K562 (cell line): ENCODE measurements at regions not wholly inside any gene's neighbourhood (a gene's known extent, or its start where the extent isn't known, plus 50 kb on each side); places are given as distances from the start of the nearest gene placed in this dataset.

Experiments used
- ATAC-seq: fragments of 200-7000 bp; cut with Tn5 transposase; 3 replicates; pipeline ENCODE4 v1.9.1; 2020; ENCODE audit warnings: moderate library complexity
- BruUV-seq: library from RNA; stranded (reverse); fragments of 400-500 nt; replicated peaks from 2 replicates; lab custom pipeline; 2021; lab: Mats Ljungman, UMichigan
- CTCF ChIA-PET: fragments of 300-600 bp; formaldehyde crosslinking; extraction: SDS; loops from one replicate; lab custom pipeline; 2021; ENCODE audit warnings: low intra/inter-chr PET ratio; lab: Yijun Ruan, JAX
- POLR2A ChIA-PET: fragments of 300-600, 350-650 bp; sonication (Branson Sonifier 250); formaldehyde crosslinking; extraction: SDS; loops from one replicate; lab custom pipeline; 2021; ENCODE audit warnings: antibody characterized with exemption, inconsistent platforms; lab: Yijun Ruan, JAX
- DNase-seq, 4 experiments: peaks; one replicate each; pipeline versions ENCODE4 v3.0.0 to v3.0.0-alpha.2; 2011 to 2018; ENCODE audit warnings: low spot score in 3 of 4, mixed read lengths in 3 of 4; ENCODE audit errors: extremely low read depth in 1 of 4
- FAIRE-seq: peaks from 2 replicates; lab custom pipeline; 2011; peaks lifted over from hg19 to GRCh38; lab: Jason Lieb, UNC
- H2AFZ ChIP-seq: 2 replicates; pipeline ENCODE4 v1.6.0; 2011; ENCODE audit warnings: low read depth, low read length, control low read depth, inconsistent platforms
- H3K27ac ChIP-seq: fragments of 200-600 bp; 3 replicates; pipeline ENCODE4 v1.8.0; 2011; ENCODE audit warnings: low read depth, mild to moderate bottlenecking, control low read depth, inconsistent platforms, low read length, moderate library complexity, mixed read lengths; ENCODE audit errors: extremely low read depth
- H3K27me3 ChIP-seq, 2 experiments: fragments of 300-600 bp in 1 of 2; 2 replicates in 1 of 2; 3 replicates in 1 of 2; pipeline versions ENCODE4 v1.6.0 to v1.8.0; 2011; ENCODE audit warnings: inconsistent platforms in 2 of 2, low read length in 2 of 2, mild to moderate bottlenecking in 1 of 2, mixed read lengths in 1 of 2, moderate library complexity in 1 of 2; ENCODE audit not compliant: control insufficient read depth in 2 of 2, insufficient read depth in 2 of 2
- H3K36me3 ChIP-seq: fragments of 300-600 bp; 3 replicates; pipeline ENCODE4 v1.8.0; 2011; ENCODE audit warnings: mild to moderate bottlenecking, low read length, inconsistent platforms; ENCODE audit not compliant: control insufficient read depth, insufficient read depth
- H3K4me1 ChIP-seq, 2 experiments: fragments of 200-600 bp in 1 of 2; replicated peaks in 1 of 2; 2 replicates in 1 of 2; 3 replicates in 1 of 2; pipeline versions ENCODE4 v1.5.1 to v1.8.0; 2011; ENCODE audit warnings: inconsistent platforms in 2 of 2, low read length in 2 of 2, mild to moderate bottlenecking in 1 of 2, mixed read lengths in 1 of 2, moderate library complexity in 1 of 2; ENCODE audit not compliant: control insufficient read depth in 2 of 2, insufficient read depth in 2 of 2
- H3K4me2 ChIP-seq: 2 replicates; pipeline ENCODE4 v1.6.1; 2011; ENCODE audit warnings: low read length, control low read depth, inconsistent platforms, mixed read lengths; ENCODE audit not compliant: insufficient read depth
- H3K4me3 ChIP-seq: fragments of 200-600 bp; sonication (generic), shearing (Covaris generic); 2 replicates; pipeline ENCODE4 v1.5.1; 2016; ENCODE audit warnings: control low read depth, inconsistent platforms
- H3K79me2 ChIP-seq: fragments of 200-600 bp; 3 replicates; pipeline ENCODE4 v1.8.0; 2011; ENCODE audit warnings: low read length, inconsistent platforms; ENCODE audit not compliant: control insufficient read depth, insufficient read depth
- H3K9ac ChIP-seq, 2 experiments: 2 replicates each; pipeline versions ENCODE4 v1.6.0 to v1.6.1; 2011; ENCODE audit warnings: low read depth in 2 of 2, low read length in 2 of 2, control low read depth in 1 of 2, inconsistent platforms in 1 of 2, mild to moderate bottlenecking in 1 of 2, mixed read lengths in 1 of 2; ENCODE audit not compliant: insufficient read depth in 1 of 2
- H3K9me1 ChIP-seq: one replicate; pipeline ENCODE4 v1.6.0; 2011; ENCODE audit warnings: inconsistent platforms, mild to moderate bottlenecking, low read length, moderate library complexity; ENCODE audit not compliant: control insufficient read depth, insufficient read depth
- H3K9me3 ChIP-seq: replicated peaks from 2 replicates; pipeline ENCODE4 v1.5.1; 2011; ENCODE audit warnings: low read depth, low read length, inconsistent platforms; ENCODE audit not compliant: control insufficient read depth, insufficient read depth
- H4K20me1 ChIP-seq: replicated peaks from 2 replicates; pipeline ENCODE4 v1.6.1; 2011; ENCODE audit warnings: low read length, inconsistent platforms, mixed read lengths; ENCODE audit not compliant: control insufficient read depth, insufficient read depth
- CBX3 ChIP-seq, 2 experiments: IDR thresholded peaks; 1 replicate in 1 of 2; 2 replicates in 1 of 2; pipeline ENCODE4 v1.6.1; 2012; ENCODE audit warnings: inconsistent platforms in 2 of 2, low read length in 2 of 2, borderline replicate concordance in 1 of 2, control low read depth in 1 of 2
- CREB3L1 ChIP-seq: fragments of 450-650 bp; IDR thresholded peaks from 2 replicates; pipeline ENCODE4 v1.6.1; 2014; ENCODE audit warnings: low read depth, mild to moderate bottlenecking, moderate library complexity, borderline replicate concordance
- MEIS2 ChIP-seq: fragments of 450-650 bp; IDR thresholded peaks from 2 replicates; pipeline ENCODE4 v1.6.1; 2014; ENCODE audit warnings: mild to moderate bottlenecking; ENCODE audit not compliant: partially characterized antibody
- ZC3H11A ChIP-seq: IDR thresholded peaks from 2 replicates; pipeline ENCODE4 v1.6.1; 2012; ENCODE audit warnings: low read depth, low read length, improper control_type of control experiment
- ZNF584 ChIP-seq: fragments of 200-800 bp; sonication (Bioruptor generic); IDR thresholded peaks from 2 replicates; pipeline ENCODE4 v1.6.1; 2016; ENCODE audit warnings: low read depth, mild to moderate bottlenecking, missing genetic modification characterization, missing compliant biosample characterization
- ZNF707 ChIP-seq: fragments of 250-450 bp; sonication (Bioruptor Pico); conservative IDR thresholded peaks from 2 replicates; pipeline ENCODE4 v1.8.0; 2022; ENCODE audit warnings: inconsistent platforms, mild to moderate bottlenecking, moderate library complexity
- WGBS: fragments of 100-300 bp; shearing (Covaris generic); methylation state at CpG from one replicate; pipeline ENCODE4 v1.1.6; 2016; ENCODE audit warnings: low coverage, mixed read lengths; ENCODE audit not compliant: insufficient coverage; ENCODE audit errors: missing lambda C conversion rate; 5-methylcytosine and 5-hydroxymethylcytosine counted together
- in situ Hi-C: fragments of 300-500 bp; cut with MboI; formaldehyde crosslinking; loops from 4 replicates; pipeline ENCODE4 v1.15.0; 2018; ENCODE audit warnings: inconsistent platforms, mixed read lengths
- intact Hi-C: fragments of 100-400 bp; cut with micrococcal nuclease; formaldehyde crosslinking; loops from 2 replicates; pipeline ENCODE4 v1.14.2; 2022

DNA sequence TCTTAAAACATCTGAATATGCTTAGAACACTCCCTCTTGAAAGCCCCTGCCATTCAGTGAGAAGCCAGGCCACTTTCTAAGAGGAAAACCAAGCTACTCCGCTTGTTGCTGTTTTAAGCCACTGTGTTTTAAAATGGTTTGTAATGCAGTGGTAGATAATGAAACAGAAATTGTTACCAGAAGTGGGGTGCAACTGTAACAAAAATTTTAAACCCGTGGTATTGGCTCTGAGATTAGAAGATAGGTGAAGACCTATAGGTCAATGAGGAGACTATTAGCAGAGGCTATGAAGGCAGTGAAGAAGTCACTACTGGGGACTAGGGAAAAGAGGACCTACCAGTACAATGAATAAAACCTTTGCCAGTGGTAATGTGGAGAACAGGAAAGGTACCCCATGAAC, 266.5 kb downstream of the IRF8 start:
- H3K4me2 ChIP-seq = no peak overlapping the region
- CTCF ChIA-PET = no interaction called here
- peak; percentile 89 for TF ChIP-seq ZNF707 (CRISPR knock-in tag)
- no peak for TF ChIP-seq CREB3L1
- no peaks in the 10 kb centered on the region for H3K9me3 ChIP-seq
- 4% methylated on average over 2 of the region's 2 CpGs for WGBS
- ATAC-seq (no peak), FAIRE-seq (no peak), DNase-seq (no peak)
- no peaks in the 10 kb centered on the region for H3K36me3 ChIP-seq
- POLR2A ChIA-PET = no interaction called here
- in situ Hi-C loops (no loop called here), intact Hi-C loops (no loop called here)
- H3K4me1 ChIP-seq = no peaks in the 10 kb centered on the region
- no TSS peak for BruUV-seq
- no peak overlapping the region for H3K4me3 ChIP-seq
- H3K9ac ChIP-seq = no peak overlapping the region
- no peaks in the 10 kb centered on the region for H4K20me1 ChIP-seq
- H2AFZ ChIP-seq = no peak overlapping the region
- H3K79me2 ChIP-seq = no peaks in the 10 kb centered on the region
- H3K27me3 ChIP-seq = peaks cover 0 to 6% of the 10 kb centered on the region in 2 experiments; a peak in 1 of 5 replicates
- no peaks in the 10 kb centered on the region for H3K9me1 ChIP-seq
- no peak overlapping the region for H3K27ac ChIP-seq

GRCh38 chr16:86166414-86166813, 267.5 kb downstream of the IRF8 start:
- H3K9me3 ChIP-seq = no peaks in the 10 kb centered on the region
- CTCF ChIA-PET = no interaction called here
- H3K4me3 ChIP-seq = no peak overlapping the region

More at GRCh38 chr16:86166414-86166813, 267.5 kb downstream of the IRF8 start:
- Histone ChIP-seq H4K20me1 (no peaks in the 10 kb centered on the region), H3K4me1 (no peaks in the 10 kb centered on the region), H3K4me2 (no peak overlapping the region), H3K27ac (no peak overlapping the region), H3K36me3 (no peaks in the 10 kb centered on the region), H3K9me1 (no peaks in the 10 kb centered on the region), H2AFZ (no peak overlapping the region), H3K79me2 (no peaks in the 10 kb centered on the region), H3K27me3 (peaks cover 0 to 6% of the 10 kb centered on the region in 2 experiments; a peak in 1 of 5 replicates), H3K9ac (no peak overlapping the region)
- intact Hi-C loops (no loop called here), in situ Hi-C loops (no loop called here)
- DNase-seq (no peak), FAIRE-seq (no peak), ATAC-seq (no peak)
- BruUV-seq = no TSS peak
- POLR2A ChIA-PET = no interaction called here
- no peak for TF ChIP-seq ZC3H11A
- TF ChIP-seq MEIS2 = no peak
- no peak for TF ChIP-seq CBX3 (IDR thresholded peaks at IDR 0.05; ENCODE audit: borderline replicate concordance in 1 of 2, low read length in 2 of 2)
- TF ChIP-seq ZNF584 (CRISPR knock-in tag) = peak; percentile 95
